Common myeloid progenitor, CD34-positive (primary cell): ENCODE measurements at regions not wholly inside any gene's neighbourhood (a gene's known extent, or its start where the extent isn't known, plus 50 kb on each side); places are given as distances from the start of the nearest gene placed in this dataset.

Source experiments
- CTCF ChIA-PET: fragments of 350-600 bp; sonication (Branson Sonifier 250); formaldehyde crosslinking; loops from one replicate; lab custom pipeline; 2021; ENCODE audit warnings: antibody characterized with exemption; lab: Charles Lee
- POLR2A ChIA-PET: fragments of 350-600 bp; sonication (Branson Sonifier 250); formaldehyde crosslinking; loops from one replicate; lab custom pipeline; 2021; ENCODE audit warnings: antibody characterized with exemption; lab: Charles Lee
- DNase-seq, 3 donors: peaks; one replicate each; pipeline versions ENCODE4 v3.0.0 to v3.0.0-alpha.2; 2013
- H3K27ac ChIP-seq, 2 experiments: 1 replicate in 1 of 2; 2 replicates in 1 of 2; pipeline ENCODE4 v1.7.0; 2013; ENCODE audit warnings: inconsistent platforms in 2 of 2, low read length in 2 of 2, mild to moderate bottlenecking in 2 of 2, low read depth in 1 of 2, moderate library complexity in 1 of 2; ENCODE audit not compliant: severe bottlenecking in 2 of 2, insufficient read depth in 1 of 2, poor library complexity in 1 of 2
- H3K27me3 ChIP-seq, 5 experiments: replicated peaks in 2 of 5; 1 replicate in 3 of 5; 2 replicates in 2 of 5; pipeline versions ENCODE4 v1.6.1 to v1.7.0; 2013; ENCODE audit warnings: low read length in 4 of 5, mild to moderate bottlenecking in 2 of 5, moderate library complexity in 2 of 5, inconsistent platforms in 1 of 5; ENCODE audit not compliant: insufficient read depth in 5 of 5, control insufficient read depth in 4 of 5
- H3K36me3 ChIP-seq, 4 experiments: 1 replicate in 2 of 4; 2 replicates in 2 of 4; pipeline versions ENCODE4 v1.6.1 to v1.7.0; 2013; ENCODE audit warnings: low read length in 3 of 4, control low read depth in 1 of 4, mild to moderate bottlenecking in 1 of 4; ENCODE audit not compliant: control insufficient read depth in 4 of 4, insufficient read depth in 4 of 4
- H3K4me1 ChIP-seq, 4 experiments: 1 replicate in 3 of 4; 2 replicates in 1 of 4; pipeline versions ENCODE4 v1.6.1 to v1.7.1; 2013; ENCODE audit warnings: low read length in 3 of 4, mild to moderate bottlenecking in 3 of 4, control low read depth in 1 of 4, inconsistent platforms in 1 of 4, moderate library complexity in 1 of 4; ENCODE audit not compliant: control insufficient read depth in 4 of 4, insufficient read depth in 4 of 4; ENCODE audit errors: control extremely low read depth in 1 of 4
- H3K4me3 ChIP-seq, 7 experiments: 1 replicate in 4 of 7; 2 replicates in 3 of 7; pipeline versions ENCODE4 v1.5.1 to v1.7.0; 2013; ENCODE audit warnings: mild to moderate bottlenecking in 7 of 7, low read length in 6 of 7, moderate library complexity in 6 of 7, inconsistent platforms in 2 of 7, low read depth in 2 of 7, control low read depth in 1 of 7; ENCODE audit not compliant: insufficient read depth in 4 of 7, control insufficient read depth in 1 of 7; ENCODE audit errors: extremely low read depth in 1 of 7
- H3K9me3 ChIP-seq, 5 experiments: 1 replicate in 4 of 5; 2 replicates in 1 of 5; pipeline versions ENCODE4 v1.6.1 to v1.7.1; 2013; ENCODE audit warnings: low read length in 4 of 5, mild to moderate bottlenecking in 2 of 5, inconsistent platforms in 1 of 5, low read depth in 1 of 5, moderate library complexity in 1 of 5; ENCODE audit not compliant: control insufficient read depth in 4 of 5, insufficient read depth in 2 of 5; ENCODE audit errors: control extremely low read depth in 1 of 5
- WGBS: methylation state at CpG from one replicate; pipeline ENCODE4 v1.1.5; 2013; ENCODE audit not compliant: insufficient coverage; 5-methylcytosine and 5-hydroxymethylcytosine counted together

DNA sequence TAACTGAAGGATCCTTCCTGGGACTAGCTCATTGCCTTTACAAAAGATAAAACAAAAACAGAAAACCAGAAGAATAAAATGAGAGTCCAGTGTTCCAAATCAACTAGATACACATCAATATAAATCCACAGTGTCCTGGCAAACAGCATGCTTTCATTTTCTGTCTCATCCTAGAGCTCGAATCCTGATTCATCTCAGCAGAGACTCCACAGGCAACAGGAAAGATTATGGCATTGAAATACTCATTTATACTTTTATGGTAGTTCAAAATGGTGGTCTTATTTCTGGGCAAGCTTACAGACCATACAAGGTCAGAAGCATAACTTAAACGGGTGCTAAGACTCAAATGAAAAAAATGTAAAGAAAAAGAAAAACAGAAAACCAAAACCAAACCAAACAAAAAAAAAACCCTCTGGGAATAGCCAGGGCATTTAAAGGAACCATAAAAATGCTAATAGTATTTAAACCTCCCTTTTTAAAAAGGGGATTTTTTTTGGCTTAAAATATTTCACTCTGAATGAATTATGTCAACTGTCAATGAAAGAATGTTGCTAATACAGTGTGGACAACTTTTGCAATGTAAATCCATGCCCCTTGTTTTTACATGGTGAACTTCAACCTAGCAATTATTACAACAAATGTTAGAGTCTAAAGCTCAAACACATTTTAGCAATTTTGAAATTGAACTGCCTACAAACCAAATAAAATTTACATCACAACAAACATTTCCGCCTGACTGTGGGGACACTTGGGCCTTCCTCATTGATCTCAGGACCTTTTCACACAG is 57.9 kb downstream of the GPR101 start:
- Histone ChIP-seq H3K4me1 (no peaks in the 10 kb centered on the region), H3K36me3 (no peaks in the 10 kb centered on the region), H3K9me3 (no peaks in the 10 kb centered on the region), H3K27me3 (no peaks in the 10 kb centered on the region), H3K27ac (no peak overlapping the region), H3K4me3 (no peak overlapping the region)
- no peak for DNase-seq
- POLR2A ChIA-PET, result no interaction called here
- WGBS, result 73% methylated on average over 1 of the region's 3 CpGs
- CTCF ChIA-PET, result no interaction called here

GRCh38 chrX:136967966-136968365 is 65.8 kb downstream of the GPR101 start:
- no peak overlapping the region for H3K4me3 ChIP-seq
- no peaks in the 10 kb centered on the region for H3K9me3 ChIP-seq
- ChIA-PET POLR2A (no interaction called here), CTCF (no interaction called here)
- no peak for DNase-seq
- no peaks in the 10 kb centered on the region for H3K36me3 ChIP-seq
- no CpG with 5 or more reads among the region's 4 CpGs for WGBS
- H3K27ac ChIP-seq, result no peak overlapping the region
- no peaks in the 10 kb centered on the region for H3K4me1 ChIP-seq
- H3K27me3 ChIP-seq, result no peaks in the 10 kb centered on the region

DNA sequence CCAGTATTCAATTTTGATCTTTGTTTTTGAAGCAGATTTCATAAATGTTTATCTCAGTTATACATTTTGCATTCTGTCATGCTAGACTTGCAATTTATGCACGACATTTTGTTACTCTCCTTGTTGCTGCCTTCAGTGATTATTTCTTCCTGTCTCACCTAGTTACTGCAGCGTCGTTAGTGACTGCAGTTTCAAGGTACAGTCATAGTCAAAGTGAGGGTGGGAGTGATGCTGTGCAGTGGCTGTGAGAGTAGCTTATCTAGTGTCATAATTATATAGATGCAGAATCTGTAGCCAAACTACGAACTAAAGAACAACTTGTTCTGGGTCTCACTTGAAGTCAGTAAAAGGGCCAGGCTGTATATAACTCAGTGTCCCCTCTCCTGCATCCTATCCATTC is 69.8 kb downstream of the GPR101 start:
- POLR2A ChIA-PET, result no interaction called here
- WGBS, result 71% methylated on average over 2 of the region's 4 CpGs
- no peak for DNase-seq
- no peak overlapping the region for H3K27ac ChIP-seq
- no peaks in the 10 kb centered on the region for H3K4me1 ChIP-seq
- no peak overlapping the region for H3K4me3 ChIP-seq
- H3K27me3 ChIP-seq, result no peaks in the 10 kb centered on the region
- H3K9me3 ChIP-seq, result no peaks in the 10 kb centered on the region
- H3K36me3 ChIP-seq, result no peaks in the 10 kb centered on the region
- CTCF ChIA-PET, result no interaction called here

GRCh38 chrX:136961594-136962135 is 72.1 kb downstream of the GPR101 start:
- Histone ChIP-seq H3K9me3 (no peaks in the 10 kb centered on the region), H3K27me3 (no peaks in the 10 kb centered on the region), H3K4me3 (no peak overlapping the region), H3K4me1 (no peaks in the 10 kb centered on the region), H3K36me3 (no peaks in the 10 kb centered on the region), H3K27ac (no peak overlapping the region)
- ChIA-PET POLR2A (no interaction called here), CTCF (no interaction called here)
- no peak for DNase-seq
- WGBS, result 85% methylated on average over 2 of the region's 4 CpGs

DNA sequence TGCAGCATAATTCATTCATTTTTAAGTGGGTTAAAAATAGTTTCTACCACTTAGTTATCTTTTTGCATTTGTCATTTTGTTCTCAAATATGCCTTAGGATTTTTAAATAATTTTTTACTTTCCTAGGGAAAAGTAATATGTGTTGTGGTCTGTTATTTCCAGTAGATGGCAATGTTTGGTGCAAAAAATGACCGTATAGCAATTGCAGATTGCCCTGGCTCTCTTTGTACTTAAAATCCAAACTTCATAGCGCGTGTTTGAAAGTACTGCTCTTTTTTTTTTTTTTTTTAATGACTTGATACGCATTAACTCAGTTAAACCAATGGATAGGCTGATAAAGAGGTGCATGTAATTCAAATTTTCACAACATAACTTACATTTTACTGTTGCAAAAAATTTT is 74.4 kb upstream of the RBMX start:
- ChIA-PET CTCF (interaction anchor here (1.7 kb wide), 1 partner anchor 97 kb away, joined by 8 read pairs; no protein-coding TSS in a partner anchor), POLR2A (no interaction called here)
- H3K36me3 ChIP-seq, result no peaks in the 10 kb centered on the region
- H3K27ac ChIP-seq, result no peak overlapping the region
- no peaks in the 10 kb centered on the region for H3K9me3 ChIP-seq
- no peaks in the 10 kb centered on the region for H3K27me3 ChIP-seq
- WGBS, result no CpG with 5 or more reads among the region's 4 CpGs
- H3K4me1 ChIP-seq, result no peaks in the 10 kb centered on the region
- H3K4me3 ChIP-seq, result no peak overlapping the region
- DNase-seq, result peak; percentile 36 to 56 (median 51)

GRCh38 chrX:136953867-136954787 is 73.6 kb upstream of the RBMX start:
- CTCF ChIA-PET, result no interaction called here
- 69% methylated on average over 23 of the region's 26 CpGs for WGBS
- no peak overlapping the region for H3K4me3 ChIP-seq
- peak; percentile 63 to 81 (median 80) for DNase-seq
- H3K9me3 ChIP-seq, result no peaks in the 10 kb centered on the region
- H3K27ac ChIP-seq, result no peak overlapping the region
- H3K36me3 ChIP-seq, result no peaks in the 10 kb centered on the region
- H3K27me3 ChIP-seq, result no peaks in the 10 kb centered on the region
- POLR2A ChIA-PET, result no interaction called here
- no peaks in the 10 kb centered on the region for H3K4me1 ChIP-seq

GRCh38 chrX:136950211-136950610 is 69.7 kb upstream of the RBMX start:
- WGBS, result 52% methylated on average over 2 of the region's 4 CpGs
- peaks cover 0 to 1% (median 0%) of the 10 kb centered on the region in 5 experiments for H3K9me3 ChIP-seq
- POLR2A ChIA-PET, result no interaction called here
- H3K27ac ChIP-seq, result no peak overlapping the region
- H3K27me3 ChIP-seq, result no peaks in the 10 kb centered on the region
- no peaks in the 10 kb centered on the region for H3K36me3 ChIP-seq
- DNase-seq, result no peak
- H3K4me1 ChIP-seq, result no peaks in the 10 kb centered on the region
- CTCF ChIA-PET, result no interaction called here
- H3K4me3 ChIP-seq, result no peak overlapping the region
